WERI-Rb-1 (cell line): ENCODE measurements at regions not wholly inside any gene's neighbourhood (a gene's known extent, or its start where the extent isn't known, plus 50 kb on each side); places are given as distances from the start of the nearest gene placed in this dataset.

Experiments used
- DNase-seq: peaks from one replicate; pipeline ENCODE4 v3.0.0-alpha.2; 2020
- H3K27ac ChIP-seq: fragments of 250-450 bp; sonication (Bioruptor Pico); 2 replicates; pipeline ENCODE4 v1.5.1; 2020; ENCODE audit warnings: mild to moderate bottlenecking, moderate library complexity
- H3K27me3 ChIP-seq: fragments of 250-450 bp; sonication (Bioruptor Pico); 2 replicates; pipeline ENCODE4 v1.5.1; 2021; ENCODE audit warnings: mild to moderate bottlenecking, low read depth, moderate library complexity; ENCODE audit not compliant: insufficient read depth, severe bottlenecking
- H3K36me3 ChIP-seq: fragments of 250-450 bp; sonication (Bioruptor Pico); 2 replicates; pipeline ENCODE4 v1.5.1; 2020; ENCODE audit warnings: mild to moderate bottlenecking, moderate library complexity
- H3K4me3 ChIP-seq: 2 replicates; pipeline ENCODE4 v1.5.1; 2011; ENCODE audit warnings: low read depth, mild to moderate bottlenecking, control low read depth, low read length
- H3K9me3 ChIP-seq: fragments of 250-450 bp; sonication (Bioruptor Pico); 2 replicates; pipeline ENCODE4 v1.5.1; 2021; ENCODE audit warnings: mild to moderate bottlenecking, moderate library complexity; ENCODE audit not compliant: severe bottlenecking
- CTCF ChIP-seq: IDR thresholded peaks from 2 replicates; pipeline ENCODE4 v1.5.1; 2011; ENCODE audit warnings: low read depth, mild to moderate bottlenecking, control low read depth, inconsistent platforms, low read length

- H3K4me3 ChIP-seq = no peak overlapping the region
- no peak for TF ChIP-seq CTCF
- H3K9me3 ChIP-seq = no peaks in the 10 kb centered on the region
- no peaks in the 10 kb centered on the region for H3K27me3 ChIP-seq
- DNase-seq = no peak
- H3K27ac ChIP-seq = no peak overlapping the region
- H3K36me3 ChIP-seq = no peaks in the 10 kb centered on the region
Measured at GRCh38 chr17:69907132-69907847, 167.7 kb upstream of the KCNJ16 start.

- H3K4me3 ChIP-seq = no peak overlapping the region
- H3K9me3 ChIP-seq = no peaks in the 10 kb centered on the region
- no peaks in the 10 kb centered on the region for H3K36me3 ChIP-seq
- no peak for DNase-seq
- H3K27me3 ChIP-seq = no peaks in the 10 kb centered on the region
- TF ChIP-seq CTCF = no peak
- no peak overlapping the region for H3K27ac ChIP-seq
Measured at GRCh38 chr17:69908626-69909368, 166.2 kb upstream of the KCNJ16 start.

DNA sequence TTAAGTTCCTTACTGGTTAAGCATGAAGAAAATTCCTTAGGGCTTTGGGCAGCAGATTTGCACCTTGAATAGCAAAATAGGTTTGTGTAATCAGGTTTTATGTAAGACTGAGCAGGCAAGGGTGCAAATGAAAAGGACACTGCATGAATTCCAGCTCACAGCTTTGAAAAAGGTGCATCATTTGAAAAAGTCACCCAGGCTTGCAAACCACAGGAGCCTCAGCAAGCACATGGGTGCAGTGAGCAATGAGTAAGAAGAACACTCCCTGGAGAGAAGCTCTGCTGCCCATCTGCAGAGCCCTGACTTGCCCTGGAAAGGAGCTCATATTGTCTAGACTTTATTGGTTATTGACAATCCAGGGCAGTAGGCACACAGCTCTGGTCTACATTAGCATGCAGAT, 165.6 kb upstream of the KCNJ16 start:
- no peak for DNase-seq
- Histone ChIP-seq H3K9me3 (no peaks in the 10 kb centered on the region), H3K36me3 (no peaks in the 10 kb centered on the region), H3K4me3 (no peak overlapping the region), H3K27me3 (no peaks in the 10 kb centered on the region), H3K27ac (no peak overlapping the region)
- TF ChIP-seq CTCF = no peak

- H3K27ac ChIP-seq = no peak overlapping the region
- H3K9me3 ChIP-seq = no peaks in the 10 kb centered on the region
- no peak for DNase-seq
- no peak overlapping the region for H3K4me3 ChIP-seq
- no peaks in the 10 kb centered on the region for H3K27me3 ChIP-seq
- no peak for TF ChIP-seq CTCF
- no peaks in the 10 kb centered on the region for H3K36me3 ChIP-seq
Measured at GRCh38 chr17:69912805-69913204, 162.2 kb upstream of the KCNJ16 start.

DNA sequence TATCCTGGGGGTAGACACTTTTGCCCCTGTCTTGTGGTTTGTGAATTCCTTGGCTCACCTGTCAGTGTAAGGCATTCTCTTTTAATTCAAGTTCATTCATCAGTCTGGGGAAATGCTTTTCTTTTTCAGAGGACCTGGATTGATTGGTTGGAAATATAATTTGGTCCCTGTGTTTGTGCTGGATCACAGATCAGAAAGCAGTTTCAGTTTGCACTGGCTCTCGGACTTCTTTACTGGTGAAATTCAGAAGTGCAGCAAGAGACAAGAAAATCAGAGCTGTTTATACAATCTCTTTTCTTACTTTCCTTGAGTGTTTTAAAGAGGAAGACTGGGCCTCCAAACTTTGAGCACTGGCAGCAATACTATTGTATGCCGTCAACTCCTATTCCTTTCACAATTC, 161.8 kb upstream of the KCNJ16 start:
- no peak for DNase-seq
- Histone ChIP-seq H3K27ac (no peak overlapping the region), H3K36me3 (no peaks in the 10 kb centered on the region), H3K4me3 (no peak overlapping the region), H3K9me3 (no peaks in the 10 kb centered on the region), H3K27me3 (no peaks in the 10 kb centered on the region)
- no peak for TF ChIP-seq CTCF
